Adrenal gland (tissue), 9 donors: ENCODE measurements at regions not wholly inside any gene's neighbourhood (a gene's known extent, or its start where the extent isn't known, plus 50 kb on each side); places are given as distances from the start of the nearest gene placed in this dataset.

Experiments used
- DNase-seq, 7 donors: peaks; one replicate each; pipeline ENCODE4 v3.0.0-alpha.2; 2019 to 2020
- H3K27ac ChIP-seq, 5 donors: fragments of 200-600 bp; sonication (generic) in 4 of 5; 1 replicate in 3 of 5; 2 replicates in 2 of 5; pipeline versions ENCODE4 v1.5.1 to v1.8.0; 2016 to 2020; ENCODE audit warnings: mild to moderate bottlenecking in 1 of 5
- H3K27me3 ChIP-seq: fragments of 200-600 bp; 2 replicates; pipeline ENCODE4 v1.8.0; 2021
- H3K36me3 ChIP-seq, 2 donors: fragments of 200-600 bp; replicated peaks in 1 of 2; 1 replicate in 1 of 2; 2 replicates in 1 of 2; pipeline versions ENCODE4 v1.5.1 to v1.8.0; 2018 to 2022
- H3K4me1 ChIP-seq, 2 donors: fragments of 200-600 bp; replicated peaks in 1 of 2; 1 replicate in 1 of 2; 2 replicates in 1 of 2; pipeline versions ENCODE4 v1.5.1 to v1.8.0; 2018 to 2021
- H3K4me3 ChIP-seq, 4 donors: fragments of 200-600 bp; sonication (generic) in 3 of 4; one replicate each; pipeline ENCODE4 v1.5.1; 2016 to 2018
- H3K9me3 ChIP-seq, 3 donors: fragments of 200-600 bp; sonication (generic) in 1 of 3; replicated peaks in 1 of 3; 1 replicate in 2 of 3; 2 replicates in 1 of 3; pipeline versions ENCODE4 v1.5.1 to v1.8.0; 2016 to 2021
- CTCF ChIP-seq, 6 experiments: fragments of 450-650 bp in 4 of 6; fragments of 200-600 bp in 2 of 6; sonication (generic) in 1 of 6; IDR thresholded peaks; 1 replicate in 5 of 6; 2 replicates in 1 of 6; pipeline versions ENCODE4 v1.5.1 to v1.8.0; 2016 to 2021; ENCODE audit warnings: antibody characterized with exemption in 6 of 6, mild to moderate bottlenecking in 2 of 6, moderate library complexity in 1 of 6
- POLR2A ChIP-seq, 2 donors: fragments of 450-650 bp; IDR thresholded peaks; one replicate each; pipeline ENCODE4 v1.6.1; 2017; ENCODE audit warnings: antibody characterized with exemption in 2 of 2, mild to moderate bottlenecking in 2 of 2, moderate library complexity in 1 of 2
- WGBS, 4 donors: extraction: QIAGEN DNeasy Blood & Tissue Kit in 2 of 4; methylation state at CpG; one replicate each; pipeline versions ENCODE4 v1.1.5 to v1.1.7; 2013 to 2017; 5-methylcytosine and 5-hydroxymethylcytosine counted together
- intact Hi-C, 2 donors: fragments of 100-400 bp; cut with DNase I; formaldehyde crosslinking; loops; one replicate each; pipeline versions ENCODE4 v1.14.1 to v1.15.0; 2022 to 2023
- donor health status: healthy with polysubstance abuse.
- donor health status: Bipolar disorder and iron deficiency.
- donor health status: DM: yes; HTN: yes; CAD: no.
- donor health status: DM: no; HTN: no; CAD: no.
- donor health status: DM: no; HTN: no; CAD: no.

GRCh38 chr17:79137015-79137788 is 62.6 kb downstream of the ENGASE start:
- 52 to 62% (median 59%) methylated on average over 20 to 26 of the region's 26 CpGs for WGBS, 4 donors
- H3K4me3 ChIP-seq: no peak overlapping the region
- no peak overlapping the region for H3K27ac ChIP-seq
- no peak for DNase-seq
- H3K9me3 ChIP-seq: no peaks in the 10 kb centered on the region
- no peaks in the 10 kb centered on the region for H3K36me3 ChIP-seq
- H3K4me1 ChIP-seq: no peaks in the 10 kb centered on the region
- TF ChIP-seq POLR2A (IDR thresholded peaks at IDR 0.05) (no peak), CTCF (IDR thresholded peaks at IDR 0.05) (no peak)
- intact Hi-C loops: no loop called here
- peaks cover 11% of the 10 kb centered on the region for H3K27me3 ChIP-seq

- Histone ChIP-seq H3K4me1 (no peaks in the 10 kb centered on the region), H3K27ac (no peak overlapping the region), H3K36me3 (no peaks in the 10 kb centered on the region), H3K27me3 (peaks cover 11% of the 10 kb centered on the region), H3K9me3 (no peaks in the 10 kb centered on the region), H3K4me3 (no peak overlapping the region)
- intact Hi-C loops: no loop called here
- TF ChIP-seq POLR2A (IDR thresholded peaks at IDR 0.05): no peak
- TF ChIP-seq CTCF (IDR thresholded peaks at IDR 0.05): no peak
- WGBS, 4 donors: 60 to 75% (median 65%) methylated on average over 1 to 10 of the region's 10 CpGs
- no peak for DNase-seq
Observed at GRCh38 chr17:79136596-79136995, 62.0 kb downstream of the ENGASE start.
